Loucy (cell line): ENCODE measurements at regions not wholly inside any gene's neighbourhood (a gene's known extent, or its start where the extent isn't known, plus 50 kb on each side); places are given as distances from the start of the nearest gene placed in this dataset.

Experiments used
- H2AFZ ChIP-seq: fragments of 200-600 bp; sonication (generic); 2 replicates; pipeline ENCODE4 v1.6.0; 2016; ENCODE audit warnings: antibody characterized with exemption, mild to moderate bottlenecking, low read length, moderate library complexity
- H3F3A ChIP-seq: fragments of 200-600 bp; 2 replicates; pipeline ENCODE4 v1.6.0; 2016; ENCODE audit warnings: antibody characterized with exemption, low read depth, mild to moderate bottlenecking
- H3K27me3 ChIP-seq: fragments of 200-600 bp; sonication (generic); 2 replicates; pipeline ENCODE4 v1.6.1; 2014; ENCODE audit warnings: low read length, mild to moderate bottlenecking; ENCODE audit not compliant: insufficient read depth, poor library complexity, severe bottlenecking
- H3K36me3 ChIP-seq: fragments of 200-600 bp; sonication (generic); 2 replicates; pipeline ENCODE4 v1.6.1; 2016; ENCODE audit warnings: low read length; ENCODE audit not compliant: insufficient read depth
- H3K4me1 ChIP-seq: fragments of 200-600 bp; sonication (generic); 2 replicates; pipeline ENCODE4 v1.5.1; 2014; ENCODE audit warnings: low read length, mild to moderate bottlenecking; ENCODE audit not compliant: insufficient read depth, poor library complexity, severe bottlenecking
- H3K4me2 ChIP-seq: fragments of 200-600 bp; sonication (generic); 2 replicates; pipeline ENCODE4 v1.6.0; 2014; ENCODE audit warnings: antibody characterized with exemption, low read length, low read depth, mild to moderate bottlenecking; ENCODE audit not compliant: poor library complexity, severe bottlenecking
- H3K4me3 ChIP-seq: fragments of 200-600 bp; sonication (generic); 2 replicates; pipeline ENCODE4 v1.5.1; 2014; ENCODE audit warnings: low read length, mild to moderate bottlenecking, mixed read lengths; ENCODE audit not compliant: poor library complexity, severe bottlenecking
- H3K79me2 ChIP-seq: fragments of 200-600 bp; sonication (generic); 2 replicates; pipeline ENCODE4 v1.6.1; 2014; ENCODE audit warnings: low read length; ENCODE audit not compliant: insufficient read depth
- H3K9ac ChIP-seq: fragments of 200-600 bp; sonication (generic); 2 replicates; pipeline ENCODE4 v1.6.0; 2014; ENCODE audit warnings: mild to moderate bottlenecking, low read depth, low read length, moderate library complexity; ENCODE audit not compliant: poor library complexity, severe bottlenecking
- H3K9me2 ChIP-seq: fragments of 200-600 bp; sonication (generic); replicated peaks from 2 replicates; pipeline ENCODE4 v1.6.1; 2016; ENCODE audit warnings: low read depth, low read length, mixed read lengths
- H3K9me3 ChIP-seq: fragments of 200-600 bp; sonication (generic); 2 replicates; pipeline ENCODE4 v1.6.1; 2014; ENCODE audit warnings: mild to moderate bottlenecking, antibody characterized with exemption, low read length, low read depth; ENCODE audit not compliant: insufficient read depth
- H4K20me1 ChIP-seq: fragments of 200-600 bp; sonication (generic); 2 replicates; pipeline ENCODE4 v1.6.0; 2014; ENCODE audit warnings: antibody characterized with exemption, low read length, mild to moderate bottlenecking; ENCODE audit not compliant: insufficient read depth, poor library complexity, severe bottlenecking
- EZH2phosphoT487 ChIP-seq: fragments of 200-600 bp; IDR thresholded peaks from 2 replicates; pipeline ENCODE4 v1.6.1; 2018; ENCODE audit warnings: antibody characterized with exemption, mild to moderate bottlenecking, moderate library complexity, borderline replicate concordance
- TF ChIP-seq, protein P1 (sequence below): fragments of 200-600 bp; sonication (generic); conservative IDR thresholded peaks from 2 replicates; pipeline ENCODE4 v1.5.1; 2014; ENCODE audit warnings: mild to moderate bottlenecking, antibody characterized with exemption, low read length

GRCh38 chr21:38205940-38206339 is 50.9 kb upstream of the KCNJ15 start:
- H3K79me2 ChIP-seq: no peaks in the 10 kb centered on the region
- H3K4me3 ChIP-seq: no peak overlapping the region
- H2AFZ ChIP-seq: no peak overlapping the region
- no peak overlapping the region for H3K9ac ChIP-seq
- no peaks in the 10 kb centered on the region for H4K20me1 ChIP-seq
- no peak overlapping the region for H3K4me2 ChIP-seq
- no peaks in the 10 kb centered on the region for H3K9me2 ChIP-seq
- H3K9me3 ChIP-seq: no peaks in the 10 kb centered on the region
- no peaks in the 10 kb centered on the region for H3K27me3 ChIP-seq
- H3K4me1 ChIP-seq: peaks cover 5% of the 10 kb centered on the region
- H3K36me3 ChIP-seq: no peaks in the 10 kb centered on the region
- no peaks in the 10 kb centered on the region for H3F3A ChIP-seq
- TF ChIP-seq, protein P1, sequence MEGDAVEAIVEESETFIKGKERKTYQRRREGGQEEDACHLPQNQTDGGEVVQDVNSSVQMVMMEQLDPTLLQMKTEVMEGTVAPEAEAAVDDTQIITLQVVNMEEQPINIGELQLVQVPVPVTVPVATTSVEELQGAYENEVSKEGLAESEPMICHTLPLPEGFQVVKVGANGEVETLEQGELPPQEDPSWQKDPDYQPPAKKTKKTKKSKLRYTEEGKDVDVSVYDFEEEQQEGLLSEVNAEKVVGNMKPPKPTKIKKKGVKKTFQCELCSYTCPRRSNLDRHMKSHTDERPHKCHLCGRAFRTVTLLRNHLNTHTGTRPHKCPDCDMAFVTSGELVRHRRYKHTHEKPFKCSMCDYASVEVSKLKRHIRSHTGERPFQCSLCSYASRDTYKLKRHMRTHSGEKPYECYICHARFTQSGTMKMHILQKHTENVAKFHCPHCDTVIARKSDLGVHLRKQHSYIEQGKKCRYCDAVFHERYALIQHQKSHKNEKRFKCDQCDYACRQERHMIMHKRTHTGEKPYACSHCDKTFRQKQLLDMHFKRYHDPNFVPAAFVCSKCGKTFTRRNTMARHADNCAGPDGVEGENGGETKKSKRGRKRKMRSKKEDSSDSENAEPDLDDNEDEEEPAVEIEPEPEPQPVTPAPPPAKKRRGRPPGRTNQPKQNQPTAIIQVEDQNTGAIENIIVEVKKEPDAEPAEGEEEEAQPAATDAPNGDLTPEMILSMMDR: no peak
- no peak for TF ChIP-seq EZH2phosphoT487

GRCh38 chr21:38206646-38207045 is 50.1 kb upstream of the KCNJ15 start:
- TF ChIP-seq, protein P1: no peak
- no peak for TF ChIP-seq EZH2phosphoT487
- Histone ChIP-seq H3K4me1 (peaks cover 5% of the 10 kb centered on the region), H4K20me1 (no peaks in the 10 kb centered on the region), H3K36me3 (no peaks in the 10 kb centered on the region), H3K9me2 (no peaks in the 10 kb centered on the region), H3K9me3 (no peaks in the 10 kb centered on the region), H3K4me2 (no peak overlapping the region), H3K79me2 (no peaks in the 10 kb centered on the region), H3K27me3 (no peaks in the 10 kb centered on the region), H3K4me3 (no peak overlapping the region), H3F3A (no peaks in the 10 kb centered on the region), H3K9ac (no peak overlapping the region), H2AFZ (no peak overlapping the region)
